Progenitor cell of endocrine pancreas (in vitro differentiated cells): ENCODE measurements at regions not wholly inside any gene's neighbourhood (a gene's known extent, or its start where the extent isn't known, plus 50 kb on each side); places are given as distances from the start of the nearest gene placed in this dataset.

ENCODE experiments used
- DNase-seq: peaks from one replicate; pipeline ENCODE4 v3.0.0; 2021; ENCODE audit warnings: low spot score; ENCODE audit not compliant: unreplicated experiment
- H3K27ac Mint-ChIP-seq: 2 replicates; pipeline ENCODE4 v1.8.0; 2021; ENCODE audit warnings: mild to moderate bottlenecking, moderate library complexity, mixed read lengths
- H3K27me3 Mint-ChIP-seq: 2 replicates; pipeline ENCODE4 v1.8.0; 2021; ENCODE audit warnings: mixed read lengths
- H3K36me3 Mint-ChIP-seq: 2 replicates; pipeline ENCODE4 v1.8.0; 2022; ENCODE audit warnings: mixed read lengths; ENCODE audit not compliant: insufficient read depth
- H3K4me1 Mint-ChIP-seq: 2 replicates; pipeline ENCODE4 v1.8.0; 2021; ENCODE audit warnings: low read depth, mixed read lengths
- H3K4me3 Mint-ChIP-seq: 2 replicates; pipeline ENCODE4 v1.8.0; 2021; ENCODE audit warnings: low read depth, mild to moderate bottlenecking, moderate library complexity, mixed read lengths
- H3K9me3 Mint-ChIP-seq: 2 replicates; pipeline ENCODE4 v1.8.0; 2021; ENCODE audit warnings: low read depth, mixed read lengths
- TF ChIP-seq, protein P1 (sequence below): fragments of 200-600 bp; sonication (generic); IDR thresholded peaks from one replicate; pipeline ENCODE4 v1.5.0; 2021; ENCODE audit warnings: antibody characterized with exemption, mild to moderate bottlenecking; ENCODE audit not compliant: unreplicated experiment

DNA sequence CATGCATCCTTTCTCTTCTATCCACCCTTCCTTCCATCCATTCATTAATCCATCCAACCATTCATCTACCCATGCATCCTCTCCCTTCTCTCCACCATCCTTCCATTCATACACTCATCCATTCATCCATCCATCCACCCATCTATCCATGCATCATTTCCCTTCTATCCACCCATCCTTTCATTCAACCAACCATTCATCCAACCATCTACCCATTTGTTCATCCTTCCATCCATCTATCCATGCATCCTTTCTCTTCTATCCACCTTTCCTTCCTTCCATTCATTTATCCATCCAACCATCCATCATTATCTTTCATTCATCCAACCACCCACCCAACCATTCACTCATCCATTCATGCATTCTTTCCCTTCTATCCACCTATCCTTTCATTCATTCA lies 188.4 kb downstream of the NPHP4 start:
- peaks cover 3% of the 10 kb centered on the region for H3K27me3 Mint-ChIP-seq
- no peaks in the 10 kb centered on the region for H3K9me3 Mint-ChIP-seq
- no peak for DNase-seq
- no peaks in the 10 kb centered on the region for H3K36me3 Mint-ChIP-seq
- no peak overlapping the region for H3K4me3 Mint-ChIP-seq
- H3K27ac Mint-ChIP-seq, result no peak overlapping the region
- H3K4me1 Mint-ChIP-seq, result no peaks in the 10 kb centered on the region
- TF ChIP-seq, protein P1, sequence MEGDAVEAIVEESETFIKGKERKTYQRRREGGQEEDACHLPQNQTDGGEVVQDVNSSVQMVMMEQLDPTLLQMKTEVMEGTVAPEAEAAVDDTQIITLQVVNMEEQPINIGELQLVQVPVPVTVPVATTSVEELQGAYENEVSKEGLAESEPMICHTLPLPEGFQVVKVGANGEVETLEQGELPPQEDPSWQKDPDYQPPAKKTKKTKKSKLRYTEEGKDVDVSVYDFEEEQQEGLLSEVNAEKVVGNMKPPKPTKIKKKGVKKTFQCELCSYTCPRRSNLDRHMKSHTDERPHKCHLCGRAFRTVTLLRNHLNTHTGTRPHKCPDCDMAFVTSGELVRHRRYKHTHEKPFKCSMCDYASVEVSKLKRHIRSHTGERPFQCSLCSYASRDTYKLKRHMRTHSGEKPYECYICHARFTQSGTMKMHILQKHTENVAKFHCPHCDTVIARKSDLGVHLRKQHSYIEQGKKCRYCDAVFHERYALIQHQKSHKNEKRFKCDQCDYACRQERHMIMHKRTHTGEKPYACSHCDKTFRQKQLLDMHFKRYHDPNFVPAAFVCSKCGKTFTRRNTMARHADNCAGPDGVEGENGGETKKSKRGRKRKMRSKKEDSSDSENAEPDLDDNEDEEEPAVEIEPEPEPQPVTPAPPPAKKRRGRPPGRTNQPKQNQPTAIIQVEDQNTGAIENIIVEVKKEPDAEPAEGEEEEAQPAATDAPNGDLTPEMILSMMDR, result no peak

DNA sequence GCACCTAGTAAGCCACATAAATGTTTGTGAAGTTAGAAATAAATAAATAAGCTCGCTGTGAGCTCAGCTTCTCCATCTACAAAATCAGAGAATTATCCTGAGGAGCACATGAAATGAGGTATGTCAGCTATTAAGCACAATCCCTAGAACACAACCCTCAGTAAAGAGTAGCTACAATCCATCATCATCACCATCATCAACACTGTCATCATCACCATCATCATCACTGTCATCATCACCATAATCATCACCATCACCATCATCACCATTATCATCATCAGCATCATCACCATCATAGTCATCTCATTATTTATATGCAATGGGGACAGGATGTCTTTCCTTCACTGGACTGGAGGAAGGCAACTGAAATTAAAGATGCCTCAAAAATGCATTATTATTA lies 189.6 kb downstream of the NPHP4 start:
- TF ChIP-seq, protein P1, result no peak
- no peaks in the 10 kb centered on the region for H3K9me3 Mint-ChIP-seq
- no peak overlapping the region for H3K27ac Mint-ChIP-seq
- H3K36me3 Mint-ChIP-seq, result no peaks in the 10 kb centered on the region
- no peak for DNase-seq
- H3K4me1 Mint-ChIP-seq, result no peaks in the 10 kb centered on the region
- H3K4me3 Mint-ChIP-seq, result no peak overlapping the region
- peaks cover 3% of the 10 kb centered on the region for H3K27me3 Mint-ChIP-seq

DNA sequence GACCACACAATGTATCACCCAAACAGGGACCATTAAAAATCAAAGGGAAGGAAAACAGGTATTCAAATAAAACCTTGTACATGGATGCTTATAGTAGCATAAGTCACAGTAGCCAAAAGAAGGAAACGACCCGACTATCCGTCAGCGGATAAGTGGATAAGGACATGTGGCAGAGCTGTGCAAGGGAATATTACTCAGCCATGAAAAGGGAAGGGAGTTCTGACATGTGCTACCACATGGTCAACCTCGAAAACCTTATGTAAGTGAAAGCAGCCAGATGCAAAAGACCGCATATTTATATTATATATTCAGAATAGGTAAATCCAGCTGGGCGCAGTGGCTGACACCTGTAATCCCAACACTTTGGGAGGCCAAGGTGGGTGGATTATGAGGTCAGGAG lies 193.3 kb downstream of the NPHP4 start:
- H3K9me3 Mint-ChIP-seq, result no peaks in the 10 kb centered on the region
- peaks cover 8% of the 10 kb centered on the region for H3K27me3 Mint-ChIP-seq

GRCh38 chr1:5798151-5798730 lies 194.0 kb downstream of the NPHP4 start:
- Mint-ChIP-seq H3K9me3 (no peaks in the 10 kb centered on the region), H3K27ac (no peak overlapping the region), H3K4me3 (no peak overlapping the region), H3K4me1 (no peaks in the 10 kb centered on the region), H3K36me3 (no peaks in the 10 kb centered on the region), H3K27me3 (peaks cover 8% of the 10 kb centered on the region)
- DNase-seq, result no peak
- TF ChIP-seq, protein P1, result no peak

More for the DNA sequence above, 193.3 kb downstream of the NPHP4 start:
- TF ChIP-seq, protein P1, result no peak
- H3K4me1 Mint-ChIP-seq, result no peaks in the 10 kb centered on the region
- no peak overlapping the region for H3K4me3 Mint-ChIP-seq
- H3K36me3 Mint-ChIP-seq, result no peaks in the 10 kb centered on the region
- no peak for DNase-seq
- no peak overlapping the region for H3K27ac Mint-ChIP-seq

GRCh38 chr1:5796028-5796427 lies 196.2 kb downstream of the NPHP4 start:
- Mint-ChIP-seq H3K36me3 (no peaks in the 10 kb centered on the region), H3K4me3 (no peak overlapping the region), H3K27ac (no peak overlapping the region), H3K27me3 (peaks cover 15% of the 10 kb centered on the region), H3K4me1 (no peaks in the 10 kb centered on the region), H3K9me3 (peaks cover 3% of the 10 kb centered on the region)
- no peak for DNase-seq
- TF ChIP-seq, protein P1, result no peak
